MG63 (cell line): ENCODE measurements at regions not wholly inside any gene's neighbourhood (a gene's known extent, or its start where the extent isn't known, plus 50 kb on each side); places are given as distances from the start of the nearest gene placed in this dataset.
"Not testable (repeated sequence)": the region's sequence is repeated elsewhere in the genome, so short reads cannot be mapped to it uniquely, and the experiment has no call there.

ENCODE experiments used
- DNase-seq: peaks from one replicate; pipeline ENCODE4 v3.0.0-alpha.2; 2020
- H3K27me3 ChIP-seq: fragments of 250-450 bp; sonication (Bioruptor Pico); 2 replicates; pipeline ENCODE4 v1.5.1; 2020; ENCODE audit warnings: mild to moderate bottlenecking, moderate library complexity
- H3K36me3 ChIP-seq: fragments of 250-450 bp; sonication (Bioruptor Pico); 2 replicates; pipeline ENCODE4 v1.5.1; 2020; ENCODE audit warnings: mild to moderate bottlenecking, moderate library complexity
- H3K4me3 ChIP-seq: fragments of 250-450 bp; sonication (Bioruptor Pico); 2 replicates; pipeline ENCODE4 v1.5.1; 2020; ENCODE audit warnings: mild to moderate bottlenecking, moderate library complexity
- H3K9me3 ChIP-seq: fragments of 250-450 bp; sonication (Bioruptor Pico); 2 replicates; pipeline ENCODE4 v1.5.1; 2020; ENCODE audit warnings: mild to moderate bottlenecking, moderate library complexity

- Histone ChIP-seq H3K36me3 (no peaks in the 10 kb centered on the region), H3K4me3 (no peak overlapping the region), H3K9me3 (no peaks in the 10 kb centered on the region), H3K27me3 (no peaks in the 10 kb centered on the region)
- DNase-seq, result no peak
These were observed 319.4 kb downstream of the HTR1B start for GRCh38 chr6:77143659-77144447.

- no peaks in the 10 kb centered on the region for H3K9me3 ChIP-seq
- no peaks in the 10 kb centered on the region for H3K27me3 ChIP-seq
- H3K36me3 ChIP-seq, result no peaks in the 10 kb centered on the region
- DNase-seq, result no peak
- no peak overlapping the region for H3K4me3 ChIP-seq
These were observed 327.2 kb downstream of the HTR1B start for GRCh38 chr6:77136086-77136485.

DNA sequence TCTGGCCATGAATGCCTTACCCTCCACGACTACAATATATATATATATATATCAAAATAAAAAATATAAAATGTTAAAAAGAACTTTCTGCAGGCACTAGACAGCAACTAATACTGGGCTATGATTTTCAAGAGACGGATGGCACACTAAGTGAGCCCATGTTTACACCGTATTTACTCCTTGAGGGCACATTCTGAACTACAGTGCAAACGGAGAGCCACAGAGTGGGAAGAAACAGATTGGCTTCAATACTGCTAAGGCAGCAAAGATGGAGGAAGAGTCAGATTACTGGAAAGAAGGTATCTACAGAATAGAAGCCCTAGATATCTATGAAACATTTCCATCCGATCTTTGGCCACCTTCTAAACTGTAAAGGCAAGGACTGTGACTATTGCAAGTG is 330.3 kb downstream of the HTR1B start:
- no peaks in the 10 kb centered on the region for H3K9me3 ChIP-seq
- DNase-seq, result no peak
- no peaks in the 10 kb centered on the region for H3K36me3 ChIP-seq
- no peaks in the 10 kb centered on the region for H3K27me3 ChIP-seq
- H3K4me3 ChIP-seq, result no peak overlapping the region

DNA sequence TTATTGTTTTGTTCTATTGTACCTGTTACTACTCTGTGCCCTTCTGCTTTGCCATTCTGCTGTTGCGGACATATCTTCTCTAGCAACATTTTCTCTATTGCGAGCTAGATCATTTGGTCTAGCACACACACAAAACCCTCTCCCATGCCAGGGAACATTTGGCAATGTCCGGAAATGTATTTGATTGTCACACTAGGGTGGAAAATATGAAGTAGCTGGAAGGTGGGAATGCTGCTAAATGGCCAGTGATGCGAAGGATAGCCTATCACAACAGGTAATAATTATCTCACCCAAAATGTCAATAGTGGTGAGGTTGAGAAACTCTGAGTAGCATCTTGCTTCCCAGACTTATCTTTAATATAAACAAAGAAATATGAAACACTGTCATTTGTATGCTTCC is 331.9 kb downstream of the HTR1B start:
- no peak overlapping the region for H3K4me3 ChIP-seq
- H3K9me3 ChIP-seq, result no peaks in the 10 kb centered on the region
- H3K27me3 ChIP-seq, result no peaks in the 10 kb centered on the region
- no peak for DNase-seq
- no peaks in the 10 kb centered on the region for H3K36me3 ChIP-seq

DNA sequence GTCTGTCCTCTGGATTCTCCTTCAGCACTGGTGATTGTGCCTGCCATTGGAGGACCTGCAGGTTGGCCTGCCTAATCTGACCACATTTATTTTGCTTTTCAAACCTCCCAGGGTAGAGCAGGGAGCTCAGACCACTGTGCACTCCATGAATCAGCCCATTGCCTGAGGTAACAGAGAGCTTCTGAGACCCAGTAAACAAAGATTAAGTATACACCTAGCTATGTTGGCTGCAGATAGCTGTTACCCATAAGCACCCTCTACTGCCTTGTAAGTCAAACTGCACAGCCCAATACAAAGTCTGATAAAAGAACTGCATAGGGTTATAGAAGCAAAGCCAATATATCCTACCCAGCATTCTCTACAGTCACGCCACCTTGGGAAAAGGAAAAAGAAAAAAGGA is 338.7 kb downstream of the HTR1B start:
- no peaks in the 10 kb centered on the region for H3K36me3 ChIP-seq
- DNase-seq, result no peak
- H3K27me3 ChIP-seq, result no peaks in the 10 kb centered on the region

DNA sequence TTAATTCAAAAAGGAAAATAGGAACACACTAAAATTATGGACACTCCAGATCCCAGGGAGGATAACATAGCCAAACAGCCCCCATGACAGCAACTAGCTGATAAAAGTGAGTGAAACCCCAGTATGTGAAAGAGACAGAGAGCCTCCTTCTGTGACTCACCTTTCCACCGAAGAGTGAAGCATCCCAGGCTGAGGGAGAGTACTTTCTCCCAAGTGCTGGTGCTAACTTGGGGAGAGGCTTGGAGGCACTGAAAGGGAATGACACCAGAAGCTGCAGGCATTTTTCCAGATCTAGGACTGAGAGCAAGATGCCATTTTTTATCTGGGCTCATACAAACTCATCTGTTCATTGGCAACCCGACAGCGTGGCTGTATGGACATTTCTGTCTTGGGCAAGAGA is 339.8 kb downstream of the HTR1B start:
- no peak for DNase-seq
- Histone ChIP-seq H3K27me3 (no peaks in the 10 kb centered on the region), H3K4me3 (no peak overlapping the region), H3K36me3 (no peaks in the 10 kb centered on the region), H3K9me3 (no peaks in the 10 kb centered on the region)

More for the DNA sequence above, 338.7 kb downstream of the HTR1B start:
- Histone ChIP-seq H3K4me3 (no peak overlapping the region), H3K9me3 (no peaks in the 10 kb centered on the region)

DNA sequence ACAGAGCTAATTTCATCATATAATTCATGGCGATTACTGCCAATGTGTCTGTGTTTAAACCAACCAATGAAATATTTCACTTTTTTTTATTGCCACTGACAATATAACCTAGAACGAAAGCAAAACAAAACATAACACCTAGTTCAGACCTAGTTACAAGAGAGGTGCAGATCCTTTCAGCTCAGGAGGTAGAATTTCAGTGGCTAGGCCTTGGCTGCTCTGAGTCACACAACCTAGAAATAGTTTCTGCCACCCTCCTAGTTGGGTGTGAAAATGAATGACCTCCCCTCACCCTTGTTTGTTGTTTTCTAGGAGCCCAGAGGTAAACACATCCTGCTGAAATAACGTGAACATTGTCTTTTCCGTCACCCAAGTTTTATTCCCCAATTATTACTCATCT is 356.3 kb downstream of the HTR1B start:
- Histone ChIP-seq H3K36me3 (no peaks in the 10 kb centered on the region), H3K27me3 (no peaks in the 10 kb centered on the region), H3K4me3 (no peak overlapping the region), H3K9me3 (no peaks in the 10 kb centered on the region)
- DNase-seq, result no peak

- Histone ChIP-seq H3K9me3 (no peaks in the 10 kb centered on the region), H3K36me3 (no peaks in the 10 kb centered on the region), H3K27me3 (no peaks in the 10 kb centered on the region), H3K4me3 (no peak overlapping the region)
- no peak for DNase-seq
These were observed 358.2 kb downstream of the HTR1B start for GRCh38 chr6:77105091-77105490.

DNA sequence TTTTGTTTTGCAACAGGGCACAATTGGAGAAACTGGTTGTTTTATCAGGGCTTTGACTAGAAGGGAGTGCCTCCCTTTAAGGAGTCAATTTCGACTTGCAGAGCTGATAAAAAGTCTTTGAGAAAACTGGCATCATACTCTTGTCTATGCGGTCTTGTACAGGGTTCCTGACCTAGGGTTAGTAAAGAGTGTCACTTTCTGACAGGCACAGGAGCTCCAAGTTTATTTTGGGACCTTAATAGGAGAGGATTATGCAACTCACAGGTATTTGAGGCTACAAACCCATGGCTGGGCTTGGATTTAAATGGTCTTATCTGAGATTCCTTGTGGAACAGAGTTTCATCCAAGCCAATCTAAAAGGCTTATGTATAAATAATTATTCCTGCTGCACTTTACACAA is 365.4 kb downstream of the HTR1B start:
- Histone ChIP-seq H3K9me3 (no peaks in the 10 kb centered on the region), H3K36me3 (no peaks in the 10 kb centered on the region), H3K27me3 (no peaks in the 10 kb centered on the region), H3K4me3 (no peak overlapping the region)
- no peak for DNase-seq

GRCh38 chr6:77095936-77096627 is 367.2 kb downstream of the HTR1B start:
- H3K27me3 ChIP-seq, result no peaks in the 10 kb centered on the region
- no peaks in the 10 kb centered on the region for H3K9me3 ChIP-seq
- no peak for DNase-seq
- H3K36me3 ChIP-seq, result no peaks in the 10 kb centered on the region
- H3K4me3 ChIP-seq, result no peak overlapping the region

DNA sequence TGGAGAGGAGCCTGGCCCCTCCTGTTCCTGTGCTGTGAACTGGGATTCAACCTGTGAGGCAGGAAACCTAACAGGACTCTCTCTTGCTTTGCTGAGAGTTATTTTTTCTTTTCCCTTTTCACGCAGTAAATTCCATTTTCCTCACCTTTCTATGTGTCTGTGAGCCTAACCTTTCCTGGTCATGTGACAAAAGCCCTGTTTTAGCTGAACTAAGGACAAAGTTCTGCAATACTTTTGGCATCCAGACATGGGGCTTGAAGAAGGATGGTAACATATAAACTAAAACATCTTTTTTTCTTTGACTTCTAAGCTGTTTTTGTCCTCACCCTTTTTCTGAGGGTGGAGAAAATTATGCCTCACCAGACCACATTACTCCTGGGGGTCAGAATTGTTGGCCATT is 368.5 kb downstream of the HTR1B start:
- H3K36me3 ChIP-seq, result no peaks in the 10 kb centered on the region
- DNase-seq, result no peak
- H3K27me3 ChIP-seq, result no peaks in the 10 kb centered on the region
- no peak overlapping the region for H3K4me3 ChIP-seq
- no peaks in the 10 kb centered on the region for H3K9me3 ChIP-seq

GRCh38 chr6:77092971-77093370 is 370.3 kb downstream of the HTR1B start:
- Histone ChIP-seq H3K27me3 (no peaks in the 10 kb centered on the region), H3K9me3 (no peaks in the 10 kb centered on the region), H3K36me3 (no peaks in the 10 kb centered on the region), H3K4me3 (no peak overlapping the region)
- DNase-seq, result no peak

- no peak for DNase-seq
- Histone ChIP-seq H3K9me3 (no peaks in the 10 kb centered on the region), H3K4me3 (no peak overlapping the region), H3K27me3 (no peaks in the 10 kb centered on the region), H3K36me3 (no peaks in the 10 kb centered on the region)
These were observed 373.5 kb downstream of the HTR1B start for GRCh38 chr6:77089776-77090175.

DNA sequence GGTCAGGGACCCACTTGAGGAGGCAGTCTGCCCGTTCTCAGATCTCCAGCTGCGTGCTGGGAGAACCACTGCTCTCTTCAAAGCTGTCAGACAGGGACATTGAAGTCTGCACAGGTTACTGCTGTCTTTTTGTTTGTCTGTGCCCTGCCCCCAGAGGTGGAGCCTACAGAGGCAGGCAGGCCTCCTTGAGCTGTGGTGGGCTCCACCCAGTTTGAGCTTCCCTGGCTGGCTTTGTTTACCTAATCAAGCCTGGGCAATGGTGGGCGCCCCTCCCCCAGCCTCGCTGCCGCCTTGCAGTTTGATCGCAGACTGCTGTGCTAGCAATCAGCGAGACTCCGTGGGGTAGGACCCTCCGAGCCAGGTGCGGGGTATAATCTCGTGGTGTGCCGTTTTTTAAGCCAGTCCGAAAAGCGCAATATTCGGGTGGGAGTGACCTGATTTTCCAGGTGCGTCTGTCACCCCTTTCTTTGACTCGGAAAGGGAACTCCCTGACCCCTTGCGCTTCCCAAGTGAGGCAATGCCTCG is 375.4 kb downstream of the HTR1B start:
- H3K27me3 ChIP-seq, DNase-seq, H3K9me3 ChIP-seq, H3K36me3 ChIP-seq, H3K4me3 ChIP-seq: not testable (repeated sequence)

GRCh38 chr6:77074037-77074713 is 389.1 kb downstream of the HTR1B start:
- Histone ChIP-seq H3K4me3 (no peak overlapping the region), H3K36me3 (no peaks in the 10 kb centered on the region), H3K27me3 (no peaks in the 10 kb centered on the region), H3K9me3 (no peaks in the 10 kb centered on the region)
- DNase-seq, result no peak

DNA sequence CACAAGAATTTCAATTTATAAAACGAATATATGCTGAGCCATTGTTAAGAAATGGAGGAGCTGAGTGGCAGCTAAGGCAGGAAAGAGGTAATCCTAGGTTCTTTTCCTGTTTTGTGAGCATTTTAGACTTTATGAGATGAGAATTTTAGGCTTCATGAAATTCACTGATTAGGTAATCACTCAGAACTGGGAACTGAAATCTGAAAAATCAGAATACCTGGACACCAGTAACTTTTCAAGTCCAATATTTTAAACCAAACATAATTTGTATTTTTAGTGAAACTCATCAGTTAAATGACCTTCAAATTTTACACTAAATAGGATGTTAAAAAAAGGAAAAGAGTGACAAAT is 389.9 kb downstream of the HTR1B start:
- no peaks in the 10 kb centered on the region for H3K9me3 ChIP-seq
- no peaks in the 10 kb centered on the region for H3K36me3 ChIP-seq
- DNase-seq, result no peak
- H3K4me3 ChIP-seq, result no peak overlapping the region
- no peaks in the 10 kb centered on the region for H3K27me3 ChIP-seq

DNA sequence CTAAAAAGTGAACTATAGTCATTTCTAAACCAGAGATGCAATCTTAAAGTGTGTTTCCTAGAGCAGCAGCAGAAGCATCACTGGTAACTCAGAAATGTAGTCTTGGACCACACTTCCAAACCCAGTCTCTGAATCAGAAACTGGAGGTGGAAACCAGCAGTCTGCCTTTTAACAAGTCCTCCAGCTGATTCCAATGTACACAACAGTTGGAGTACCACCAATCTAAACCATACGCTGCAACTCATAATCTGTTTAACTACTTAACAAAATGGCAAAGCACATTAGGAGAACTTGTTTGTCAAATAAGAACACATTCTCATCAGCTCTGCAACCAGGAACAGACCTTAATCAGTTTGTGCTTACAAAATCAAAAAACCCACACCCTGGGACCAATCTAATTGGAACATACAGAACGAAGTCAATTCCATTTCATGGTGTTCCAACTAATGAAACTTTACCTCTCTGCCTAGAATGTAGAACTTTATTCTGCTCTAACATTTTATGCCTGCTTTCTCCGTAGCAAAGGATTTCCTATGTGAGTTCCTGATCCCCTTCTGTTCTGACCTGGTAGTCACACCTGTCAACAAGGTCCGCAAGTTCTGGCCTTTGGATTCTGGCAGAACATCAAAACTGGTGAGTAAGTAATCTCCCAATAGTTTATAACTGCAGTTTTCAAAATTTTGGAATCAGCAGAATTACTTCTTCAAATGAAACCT is 390.4 kb downstream of the HTR1B start:
- H3K27me3 ChIP-seq, result no peaks in the 10 kb centered on the region
- H3K36me3 ChIP-seq, result no peaks in the 10 kb centered on the region
- DNase-seq, result no peak
- H3K9me3 ChIP-seq, result no peaks in the 10 kb centered on the region
- H3K4me3 ChIP-seq, result no peak overlapping the region
